CD4-positive, alpha-beta T cell treated with Interleukin-1 beta for 1 hour (primary cell): ENCODE measurements at regions not wholly inside any gene's neighbourhood (a gene's known extent, or its start where the extent isn't known, plus 50 kb on each side); places are given as distances from the start of the nearest gene placed in this dataset.
"Not testable (repeated sequence)": the region's sequence is repeated elsewhere in the genome, so short reads cannot be mapped to it uniquely, and the experiment has no call there.

ENCODE experiments used
- DNase-seq, 2 donors: peaks; one replicate each; pipeline ENCODE4 v3.0.0-alpha.2; 2020 to 2022

GRCh38 chr22:22785316-22786065 lies 102.1 kb upstream of the IGLL5 start:
- no peak for DNase-seq

DNA sequence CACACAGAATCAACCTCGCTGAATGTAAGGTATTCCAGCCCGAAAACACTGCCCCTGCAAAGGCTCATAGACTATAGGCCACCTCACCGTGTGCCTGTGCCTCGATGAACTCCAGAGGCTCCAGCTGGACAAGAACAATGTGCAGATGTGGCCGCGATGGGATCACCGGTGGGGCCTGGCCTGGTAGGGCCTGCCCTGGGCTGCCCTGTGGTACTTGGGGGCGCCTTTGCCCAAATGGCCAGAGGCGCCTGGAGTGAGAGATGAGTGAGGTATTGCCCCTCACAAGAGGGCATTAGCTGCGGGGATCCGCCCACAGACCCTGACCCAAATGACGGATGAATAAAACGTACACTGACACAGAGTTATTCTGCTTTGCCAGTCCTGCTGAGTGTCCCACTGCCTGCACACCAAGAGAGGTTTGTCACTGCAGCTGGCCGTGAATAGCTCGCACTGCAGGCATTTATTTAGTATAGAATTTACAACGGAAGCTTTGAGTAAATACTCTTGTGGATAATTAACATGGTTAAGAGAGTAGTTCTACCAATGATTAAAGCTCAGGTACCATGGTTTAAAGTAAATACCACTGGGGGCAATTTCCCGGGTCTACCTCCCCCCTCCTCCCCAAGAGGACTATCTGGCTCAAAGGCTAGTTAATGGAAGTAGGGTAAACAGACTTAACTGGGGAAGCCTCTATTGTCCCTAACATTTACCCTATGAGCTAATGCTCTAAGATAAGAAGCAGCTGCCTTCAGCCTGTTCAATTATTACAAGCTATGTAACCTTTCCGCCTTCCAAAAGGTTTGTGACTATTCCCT lies 101.1 kb upstream of the IGLL5 start:
- DNase-seq, result no peak

DNA sequence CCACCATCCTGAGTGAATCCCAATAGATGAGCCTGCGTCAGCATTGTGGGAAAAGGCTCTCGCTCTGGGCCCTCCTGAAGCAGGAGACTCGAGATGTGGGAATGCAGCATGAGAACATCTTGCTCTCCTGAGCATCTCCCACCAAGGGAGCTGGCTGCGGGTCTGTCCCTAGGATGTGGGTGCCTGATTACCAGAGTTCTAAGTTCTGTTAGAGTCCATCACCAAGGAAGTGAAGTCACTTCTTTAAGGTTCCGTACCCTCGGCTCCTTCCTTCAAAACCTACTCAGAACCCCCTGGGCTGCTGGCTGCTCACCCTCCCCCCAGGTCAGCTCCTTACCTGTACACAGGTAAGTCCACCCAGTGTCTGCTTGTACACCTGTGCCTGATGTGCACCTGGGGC lies 100.5 kb upstream of the IGLL5 start:
- no peak for DNase-seq

GRCh38 chr22:22787786-22788459 lies 99.7 kb upstream of the IGLL5 start:
- peak; percentile 73 for DNase-seq

GRCh38 chr22:22788460-22789037 lies 99.1 kb upstream of the IGLL5 start:
- DNase-seq, result no peak

- DNase-seq, result no peak
Measured at GRCh38 chr22:22789233-22789921, 98.2 kb upstream of the IGLL5 start.

GRCh38 chr22:22789922-22790845 lies 97.4 kb upstream of the IGLL5 start:
- DNase-seq, result peak in 1 of 2 donors; percentile 19

- DNase-seq, result no peak
Measured at GRCh38 chr22:22791438-22792181, 96.0 kb upstream of the IGLL5 start.

- DNase-seq, result not testable (repeated sequence)
Measured at GRCh38 chr22:22792205-22792786, 95.3 kb upstream of the IGLL5 start.

- DNase-seq, result not testable (repeated sequence)
Measured at GRCh38 chr22:22795639-22796038, 92.0 kb upstream of the IGLL5 start.

GRCh38 chr22:22796724-22797123 lies 90.9 kb upstream of the IGLL5 start:
- DNase-seq, result no peak

GRCh38 chr22:22798232-22798616 lies 89.4 kb upstream of the IGLL5 start:
- no peak for DNase-seq

DNA sequence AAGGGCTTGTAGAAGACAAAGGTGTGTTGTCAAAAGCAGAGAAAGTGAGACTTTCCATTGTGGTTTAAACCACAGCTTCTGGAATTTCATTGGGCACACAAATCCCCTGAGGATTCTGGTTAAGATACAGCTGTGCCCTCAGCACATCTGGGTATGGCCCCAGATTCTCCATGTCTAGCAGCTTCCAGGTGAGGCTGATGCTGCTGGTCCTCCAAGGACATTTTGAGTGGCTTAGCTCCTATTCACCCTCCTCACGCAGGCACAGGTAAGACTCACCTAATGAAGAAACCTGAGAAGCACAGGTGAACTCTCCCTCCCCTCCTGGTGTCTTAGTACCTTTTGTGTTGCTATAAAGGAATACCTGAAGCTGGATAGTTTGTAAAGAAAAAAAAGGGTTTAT lies 88.9 kb upstream of the IGLL5 start:
- DNase-seq, result no peak

DNA sequence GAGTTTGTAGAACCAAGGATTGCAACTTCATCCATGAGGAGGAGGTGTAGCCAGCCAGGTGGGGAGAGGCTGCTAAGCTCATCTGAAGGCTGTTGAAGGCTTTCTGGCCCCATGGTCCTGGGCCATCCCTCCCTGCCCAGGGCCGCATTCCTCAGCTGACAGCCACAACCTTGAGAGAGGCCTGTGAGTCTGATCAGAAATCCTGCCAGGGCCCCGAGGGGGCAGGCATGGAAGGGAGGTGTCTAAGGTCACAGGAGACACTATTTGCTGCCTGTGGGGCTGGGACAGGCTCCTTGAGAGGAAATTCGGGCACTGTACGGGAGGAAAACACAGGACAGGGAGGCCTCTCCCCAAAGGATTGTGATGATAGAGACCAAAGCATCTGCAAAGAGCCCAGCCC lies 88.1 kb upstream of the IGLL5 start:
- no peak for DNase-seq

- no peak for DNase-seq
Measured at GRCh38 chr22:22800716-22801115, 86.9 kb upstream of the IGLL5 start.

DNA sequence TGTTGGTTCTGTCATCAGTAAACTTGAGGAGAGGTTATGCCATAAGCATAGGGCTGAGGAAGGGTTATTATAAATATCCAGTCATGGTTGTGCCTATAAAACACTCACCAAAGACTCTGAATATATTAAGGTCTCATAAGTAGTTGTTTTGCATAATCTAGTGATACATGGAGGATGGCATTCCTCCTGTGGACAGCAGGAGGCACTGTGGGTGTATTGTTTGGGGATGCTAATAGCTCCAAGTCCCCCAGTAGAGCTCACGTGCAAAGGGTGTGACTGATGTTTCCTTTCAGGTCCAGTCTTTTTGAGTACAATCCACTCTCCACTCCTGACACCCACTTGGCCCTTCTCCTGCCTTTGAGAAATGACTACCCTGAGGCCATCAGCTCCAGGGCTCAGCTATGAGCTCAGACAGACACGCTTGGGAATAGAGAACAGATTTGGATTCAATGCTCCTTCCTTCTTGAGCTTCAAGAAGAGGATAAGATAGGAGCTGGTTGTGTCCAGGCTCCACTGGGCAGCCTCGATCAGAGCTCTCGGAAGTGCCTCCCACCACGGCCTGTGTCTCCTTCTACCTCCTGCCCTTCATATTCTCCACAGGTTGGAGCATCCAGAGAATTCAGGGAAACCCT lies 85.2 kb upstream of the IGLL5 start:
- DNase-seq, result peak; percentile 55 to 63

DNA sequence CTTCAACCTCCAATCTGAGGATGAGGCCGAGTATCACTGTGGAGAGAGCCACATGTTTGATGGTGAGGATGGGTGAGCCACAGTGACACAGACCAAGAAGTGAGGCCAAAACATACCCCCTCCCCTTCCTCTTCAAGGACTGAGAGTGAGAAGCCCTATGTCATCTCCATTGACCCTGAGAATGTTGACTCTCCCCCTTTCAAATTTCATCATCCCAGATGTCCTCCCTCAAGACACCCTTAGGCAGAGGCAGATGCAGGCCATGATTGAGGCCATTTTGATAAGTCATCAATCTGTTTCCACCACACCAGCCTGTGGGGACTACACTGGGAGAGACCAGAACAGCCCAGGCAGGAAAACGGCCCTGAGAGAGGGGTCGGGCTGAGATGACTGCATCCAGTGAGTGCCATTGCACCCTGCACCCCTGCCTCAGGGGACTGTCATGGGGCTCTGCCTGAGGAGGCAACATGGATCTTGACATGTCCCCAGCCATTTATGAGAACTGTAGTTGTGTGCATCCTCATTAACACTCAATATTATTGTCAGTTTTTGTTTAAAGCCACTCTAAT lies 84.2 kb upstream of the IGLL5 start:
- DNase-seq, result no peak

DNA sequence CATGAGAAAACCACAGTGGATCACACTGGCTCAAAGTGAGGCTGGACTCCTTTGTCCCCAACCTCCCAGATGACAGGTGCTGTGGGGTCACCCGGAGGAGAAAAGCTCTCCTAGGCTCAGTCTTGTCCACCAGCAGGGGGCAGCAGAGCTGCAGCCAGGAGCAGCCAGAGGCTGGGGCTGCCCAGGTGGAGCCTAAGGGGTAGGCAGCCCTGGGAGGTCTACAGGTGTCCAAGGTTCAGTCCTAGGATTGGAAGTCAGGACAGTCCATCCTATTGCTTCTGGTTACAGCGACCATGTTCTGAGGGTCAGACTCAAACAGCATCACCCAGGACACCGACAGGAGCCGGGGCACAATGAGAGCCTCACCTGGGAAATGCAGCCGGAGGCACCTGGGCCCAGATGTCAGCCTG lies 77.6 kb upstream of the IGLL5 start:
- peak; percentile 73 to 75 for DNase-seq

DNA sequence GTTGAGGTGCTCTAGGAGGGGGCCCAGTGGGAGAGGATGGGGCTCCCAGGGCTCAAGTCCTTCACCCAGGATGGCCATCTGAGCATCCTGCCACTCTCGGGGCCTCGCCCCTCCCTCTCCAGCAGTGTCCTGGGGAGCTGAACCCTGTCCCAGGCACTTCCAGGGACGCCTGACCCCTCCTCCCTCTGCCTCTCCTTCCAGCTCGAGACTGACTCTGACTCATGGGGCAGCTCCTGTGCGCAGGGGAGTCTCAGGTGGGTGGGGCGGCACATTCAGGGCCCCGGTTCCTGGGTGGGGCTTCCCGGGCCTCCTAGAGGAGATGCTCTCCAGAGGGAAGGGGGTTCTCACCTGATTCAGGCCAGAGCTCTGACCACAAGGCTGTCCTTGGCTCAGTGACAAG lies 77.1 kb upstream of the IGLL5 start:
- no peak for DNase-seq
